Breast epithelium (tissue), 4 donors: ENCODE measurements at regions not wholly inside any gene's neighbourhood (a gene's known extent, or its start where the extent isn't known, plus 50 kb on each side); places are given as distances from the start of the nearest gene placed in this dataset.

Source experiments
- DNase-seq, 2 donors: peaks; one replicate each; pipeline ENCODE4 v3.0.0-alpha.2; 2019; ENCODE audit warnings: low spot score in 2 of 2
- H3K27ac ChIP-seq, 2 donors: fragments of 200-600 bp; sonication (generic) in 1 of 2; one replicate each; pipeline ENCODE4 v1.5.1; 2016 to 2019; ENCODE audit warnings: mild to moderate bottlenecking in 1 of 2
- H3K27me3 ChIP-seq, 2 donors: fragments of 200-600 bp; sonication (generic) in 1 of 2; one replicate each; pipeline versions ENCODE4 v1.5.1 to v1.6.0; 2017 to 2019; ENCODE audit warnings: control low read depth in 1 of 2, mild to moderate bottlenecking in 1 of 2
- H3K36me3 ChIP-seq: fragments of 200-600 bp; one replicate; pipeline ENCODE4 v1.5.1; 2019
- H3K4me1 ChIP-seq, 2 donors: fragments of 200-600 bp; sonication (generic); one replicate each; pipeline ENCODE4 v1.5.1; 2016 to 2019; ENCODE audit warnings: control low read depth in 1 of 2
- H3K4me3 ChIP-seq, 3 donors: fragments of 200-600 bp; sonication (generic); 1 replicate in 2 of 3; 2 replicates in 1 of 3; pipeline ENCODE4 v1.5.1; 2016 to 2019; ENCODE audit warnings: mild to moderate bottlenecking in 3 of 3, moderate library complexity in 2 of 3
- H3K9me3 ChIP-seq, 2 donors: fragments of 200-600 bp; sonication (generic) in 1 of 2; one replicate each; pipeline ENCODE4 v1.5.1; 2016 to 2019; ENCODE audit warnings: control low read depth in 1 of 2
- CTCF ChIP-seq, 3 donors: fragments of 450-650 bp; IDR thresholded peaks; one replicate each; pipeline ENCODE4 v1.5.1; 2016 to 2017; ENCODE audit warnings: antibody characterized with exemption in 3 of 3, mild to moderate bottlenecking in 3 of 3, moderate library complexity in 3 of 3
- POLR2A ChIP-seq: fragments of 450-650 bp; IDR thresholded peaks from one replicate; pipeline ENCODE4 v1.6.1; 2016; ENCODE audit warnings: antibody characterized with exemption, mild to moderate bottlenecking, moderate library complexity
- POLR2AphosphoS5 ChIP-seq, 3 donors: sonication (generic); formaldehyde crosslinking; IDR thresholded peaks; one replicate each; pipeline ENCODE4 v1.6.1; 2017; ENCODE audit warnings: antibody characterized with exemption in 3 of 3
- intact Hi-C: fragments of 100-400 bp; cut with DNase I; formaldehyde crosslinking; loops from one replicate; pipeline ENCODE4 v1.15.1; 2023; ENCODE audit warnings: low total_unique reads

- Histone ChIP-seq H3K27ac (no peak overlapping the region), H3K36me3 (no peaks in the 10 kb centered on the region), H3K4me1 (no peaks in the 10 kb centered on the region), H3K27me3 (no peaks in the 10 kb centered on the region), H3K4me3 (no peak overlapping the region), H3K9me3 (no peaks in the 10 kb centered on the region)
- TF ChIP-seq CTCF (IDR thresholded peaks at IDR 0.05) (no peak), POLR2A (no peak), POLR2AphosphoS5 (IDR thresholded peaks at IDR 0.05) (no peak)
- intact Hi-C loops, result no loop called here
- DNase-seq, result no peak
These were observed 187.5 kb downstream of the GPAM start for GRCh38 chr10:111996103-111996502.

GRCh38 chr10:111998728-111999127 lies 184.8 kb downstream of the GPAM start:
- H3K9me3 ChIP-seq, result no peaks in the 10 kb centered on the region
- DNase-seq, result no peak
- H3K4me1 ChIP-seq, result no peaks in the 10 kb centered on the region
- H3K36me3 ChIP-seq, result no peaks in the 10 kb centered on the region
- H3K27me3 ChIP-seq, result no peaks in the 10 kb centered on the region
- TF ChIP-seq CTCF (IDR thresholded peaks at IDR 0.05) (no peak), POLR2AphosphoS5 (IDR thresholded peaks at IDR 0.05) (no peak), POLR2A (no peak)
- no peak overlapping the region for H3K27ac ChIP-seq
- intact Hi-C loops, result no loop called here
- H3K4me3 ChIP-seq, result no peak overlapping the region

- H3K36me3 ChIP-seq, result no peaks in the 10 kb centered on the region
These were observed 184.2 kb downstream of the GPAM start for GRCh38 chr10:111999205-111999914.

GRCh38 chr10:111999915-112000302 lies 183.7 kb downstream of the GPAM start:
- Histone ChIP-seq H3K27ac (no peak overlapping the region), H3K4me1 (no peaks in the 10 kb centered on the region), H3K36me3 (no peaks in the 10 kb centered on the region), H3K4me3 (no peak overlapping the region), H3K9me3 (no peaks in the 10 kb centered on the region), H3K27me3 (no peaks in the 10 kb centered on the region)
- no peak for DNase-seq
- no peak for TF ChIP-seq CTCF (IDR thresholded peaks at IDR 0.05)
- no peak for TF ChIP-seq POLR2A
- no peak for TF ChIP-seq POLR2AphosphoS5 (IDR thresholded peaks at IDR 0.05)
- intact Hi-C loops, result no loop called here

More at GRCh38 chr10:111999205-111999914, 184.2 kb downstream of the GPAM start:
- no peaks in the 10 kb centered on the region for H3K27me3 ChIP-seq
- TF ChIP-seq POLR2AphosphoS5 (IDR thresholded peaks at IDR 0.05) (no peak), CTCF (IDR thresholded peaks at IDR 0.05) (no peak), POLR2A (no peak)
- H3K9me3 ChIP-seq, result no peaks in the 10 kb centered on the region
- H3K27ac ChIP-seq, result no peak overlapping the region
- no peak overlapping the region for H3K4me3 ChIP-seq
- DNase-seq, result no peak
- H3K4me1 ChIP-seq, result no peaks in the 10 kb centered on the region
- intact Hi-C loops, result no loop called here

GRCh38 chr10:112000466-112000865 lies 183.1 kb downstream of the GPAM start:
- no peak for TF ChIP-seq POLR2AphosphoS5 (IDR thresholded peaks at IDR 0.05)
- TF ChIP-seq CTCF (IDR thresholded peaks at IDR 0.05), result no peak
- no peak for TF ChIP-seq POLR2A
- DNase-seq, result no peak

More at GRCh38 chr10:112000466-112000865, 183.1 kb downstream of the GPAM start:
- Histone ChIP-seq H3K9me3 (no peaks in the 10 kb centered on the region), H3K4me3 (no peak overlapping the region), H3K27ac (no peak overlapping the region), H3K27me3 (no peaks in the 10 kb centered on the region), H3K4me1 (no peaks in the 10 kb centered on the region), H3K36me3 (no peaks in the 10 kb centered on the region)
- intact Hi-C loops, result no loop called here
